SJSA1 (cell line): ENCODE measurements at regions not wholly inside any gene's neighbourhood (a gene's known extent, or its start where the extent isn't known, plus 50 kb on each side); places are given as distances from the start of the nearest gene placed in this dataset.
"Not testable (repeated sequence)": the region's sequence is repeated elsewhere in the genome, so short reads cannot be mapped to it uniquely, and the experiment has no call there.

Experiments used
- DNase-seq, 2 experiments: peaks; one replicate each; pipeline ENCODE4 v3.0.0-alpha.2; 2015 to 2020; ENCODE audit warnings: low spot score in 2 of 2, low read depth in 1 of 2
- H3K27ac ChIP-seq: fragments of 250-450 bp; sonication (Bioruptor Pico); 2 replicates; pipeline ENCODE4 v1.5.1; 2020; ENCODE audit warnings: mild to moderate bottlenecking, moderate library complexity
- H3K27me3 ChIP-seq: fragments of 250-450 bp; sonication (Bioruptor Pico); replicated peaks from 2 replicates; pipeline ENCODE4 v1.5.1; 2020; ENCODE audit warnings: mild to moderate bottlenecking, moderate library complexity
- H3K36me3 ChIP-seq: fragments of 250-450 bp; sonication (Bioruptor Pico); 2 replicates; pipeline ENCODE4 v1.5.1; 2020; ENCODE audit warnings: mild to moderate bottlenecking
- H3K4me1 ChIP-seq: fragments of 250-450 bp; sonication (Bioruptor Pico); replicated peaks from 2 replicates; pipeline ENCODE4 v1.6.1; 2021; ENCODE audit warnings: mild to moderate bottlenecking
- H3K4me3 ChIP-seq: fragments of 250-450 bp; sonication (Bioruptor Pico); 2 replicates; pipeline ENCODE4 v1.5.1; 2020; ENCODE audit warnings: mild to moderate bottlenecking
- H3K9me3 ChIP-seq: fragments of 250-450 bp; sonication (Bioruptor Pico); replicated peaks from 2 replicates; pipeline ENCODE4 v1.5.1; 2020; ENCODE audit warnings: mild to moderate bottlenecking

GRCh38 chr2:61647044-61647443, 108.9 kb upstream of the XPO1 start:
- no peaks in the 10 kb centered on the region; the same call in 1 of the 2 replicates for H3K27me3 ChIP-seq
- H3K4me3 ChIP-seq: no peak overlapping the region
- DNase-seq: no peak
- no peaks in the 10 kb centered on the region for H3K4me1 ChIP-seq
- H3K27ac ChIP-seq: no peak overlapping the region
- H3K36me3 ChIP-seq: no peaks in the 10 kb centered on the region
- H3K9me3 ChIP-seq: peaks cover 18% of the 10 kb centered on the region

GRCh38 chr2:61645911-61646310, 107.8 kb upstream of the XPO1 start:
- Histone ChIP-seq H3K9me3 (peaks cover 18% of the 10 kb centered on the region), H3K36me3 (no peaks in the 10 kb centered on the region), H3K4me3 (no peak overlapping the region), H3K27ac (no peak overlapping the region), H3K27me3 (no peaks in the 10 kb centered on the region; the same call in 1 of the 2 replicates), H3K4me1 (no peaks in the 10 kb centered on the region)
- DNase-seq: peak in 1 of 2 experiments; percentile 45

GRCh38 chr2:61643153-61643552, 105.0 kb upstream of the XPO1 start:
- not testable (repeated sequence) for H3K36me3 ChIP-seq, H3K4me3 ChIP-seq, DNase-seq, H3K27me3 ChIP-seq, H3K4me1 ChIP-seq, H3K27ac ChIP-seq
- peaks cover 18% of the 10 kb centered on the region for H3K9me3 ChIP-seq

- no peak for DNase-seq
- H3K4me1 ChIP-seq: peaks cover 8% of the 10 kb centered on the region
- no peak overlapping the region for H3K27ac ChIP-seq
- no peaks in the 10 kb centered on the region for H3K27me3 ChIP-seq
- 0 out of 2 replicates have a peak, but pooled peaks cover 3% of the 10 kb centered on the region for H3K9me3 ChIP-seq
- no peak overlapping the region for H3K4me3 ChIP-seq
- no peaks in the 10 kb centered on the region for H3K36me3 ChIP-seq
Measured at GRCh38 chr2:61640406-61640805, 102.2 kb upstream of the XPO1 start.

GRCh38 chr2:61639721-61640120, 101.6 kb upstream of the XPO1 start:
- Histone ChIP-seq H3K9me3 (no peaks in the 10 kb centered on the region), H3K4me3 (no peak overlapping the region), H3K36me3 (no peaks in the 10 kb centered on the region), H3K4me1 (peaks cover 8% of the 10 kb centered on the region), H3K27ac (no peak overlapping the region), H3K27me3 (no peaks in the 10 kb centered on the region)
- DNase-seq: no peak

GRCh38 chr2:61636686-61637085, 98.5 kb upstream of the XPO1 start:
- Histone ChIP-seq H3K27ac (no peak overlapping the region), H3K27me3 (no peaks in the 10 kb centered on the region), H3K4me1 (peaks cover 8% of the 10 kb centered on the region), H3K9me3 (no peaks in the 10 kb centered on the region), H3K4me3 (no peak overlapping the region), H3K36me3 (no peaks in the 10 kb centered on the region)
- DNase-seq: no peak

- no peak overlapping the region for H3K4me3 ChIP-seq
- H3K27me3 ChIP-seq: no peaks in the 10 kb centered on the region
Measured at GRCh38 chr2:61634512-61634911, 96.4 kb upstream of the XPO1 start.

GRCh38 chr2:61633250-61633649, 95.1 kb upstream of the XPO1 start:
- H3K27me3 ChIP-seq: no peaks in the 10 kb centered on the region
- no peak for DNase-seq
- no peak overlapping the region for H3K27ac ChIP-seq
- no peaks in the 10 kb centered on the region for H3K36me3 ChIP-seq
- peaks cover 8% of the 10 kb centered on the region for H3K4me1 ChIP-seq
- no peak overlapping the region for H3K4me3 ChIP-seq
- H3K9me3 ChIP-seq: no peaks in the 10 kb centered on the region

More at GRCh38 chr2:61634512-61634911, 96.4 kb upstream of the XPO1 start:
- Histone ChIP-seq H3K27ac (no peak overlapping the region), H3K9me3 (no peaks in the 10 kb centered on the region), H3K36me3 (no peaks in the 10 kb centered on the region), H3K4me1 (peaks cover 8% of the 10 kb centered on the region)
- no peak for DNase-seq

- Histone ChIP-seq H3K9me3 (no peaks in the 10 kb centered on the region), H3K27ac (no peak overlapping the region), H3K36me3 (no peaks in the 10 kb centered on the region), H3K27me3 (no peaks in the 10 kb centered on the region), H3K4me1 (peaks cover 8% of the 10 kb centered on the region), H3K4me3 (no peak overlapping the region)
- DNase-seq: no peak
Measured at GRCh38 chr2:61632276-61633169, 94.4 kb upstream of the XPO1 start.

- no peak overlapping the region for H3K27ac ChIP-seq
- H3K9me3 ChIP-seq: no peaks in the 10 kb centered on the region
- DNase-seq: no peak
- no peaks in the 10 kb centered on the region for H3K36me3 ChIP-seq
- H3K4me1 ChIP-seq: peaks cover 8% of the 10 kb centered on the region
- H3K27me3 ChIP-seq: no peaks in the 10 kb centered on the region
- H3K4me3 ChIP-seq: no peak overlapping the region
Measured at GRCh38 chr2:61631321-61631720, 93.2 kb upstream of the XPO1 start.

GRCh38 chr2:61626827-61627226, 88.7 kb upstream of the XPO1 start:
- DNase-seq: no peak
- Histone ChIP-seq H3K27me3 (no peaks in the 10 kb centered on the region), H3K4me1 (peaks cover 10% of the 10 kb centered on the region), H3K4me3 (no peak overlapping the region), H3K36me3 (no peaks in the 10 kb centered on the region), H3K9me3 (no peaks in the 10 kb centered on the region), H3K27ac (no peak overlapping the region)

GRCh38 chr2:61623747-61624146, 85.6 kb upstream of the XPO1 start:
- Histone ChIP-seq H3K36me3 (no peaks in the 10 kb centered on the region), H3K4me1 (peaks cover 28% of the 10 kb centered on the region), H3K4me3 (no peak overlapping the region), H3K27ac (no peak overlapping the region), H3K27me3 (no peaks in the 10 kb centered on the region), H3K9me3 (no peaks in the 10 kb centered on the region)
- DNase-seq: no peak

GRCh38 chr2:61620244-61621159, 82.3 kb upstream of the XPO1 start:
- Histone ChIP-seq H3K9me3 (no peaks in the 10 kb centered on the region), H3K4me3 (no peak overlapping the region), H3K36me3 (no peaks in the 10 kb centered on the region), H3K27me3 (no peaks in the 10 kb centered on the region), H3K27ac (peak overlapping the region; percentile 31; the same call in 1 of the 2 replicates), H3K4me1 (peaks cover 36% of the 10 kb centered on the region)
- peak; percentile 76 to 80 for DNase-seq

- Histone ChIP-seq H3K27ac (no peak overlapping the region), H3K36me3 (no peaks in the 10 kb centered on the region), H3K4me3 (no peak overlapping the region), H3K9me3 (no peaks in the 10 kb centered on the region), H3K4me1 (peaks cover 29% of the 10 kb centered on the region), H3K27me3 (no peaks in the 10 kb centered on the region)
- DNase-seq: no peak
Measured at GRCh38 chr2:61619561-61619960, 81.4 kb upstream of the XPO1 start.
